ENCODE measurements at regions not wholly inside any gene's neighbourhood (a gene's known extent, or its start where the extent isn't known, plus 50 kb on each side); places are given as distances from the start of the nearest gene placed in this dataset.

DNA sequence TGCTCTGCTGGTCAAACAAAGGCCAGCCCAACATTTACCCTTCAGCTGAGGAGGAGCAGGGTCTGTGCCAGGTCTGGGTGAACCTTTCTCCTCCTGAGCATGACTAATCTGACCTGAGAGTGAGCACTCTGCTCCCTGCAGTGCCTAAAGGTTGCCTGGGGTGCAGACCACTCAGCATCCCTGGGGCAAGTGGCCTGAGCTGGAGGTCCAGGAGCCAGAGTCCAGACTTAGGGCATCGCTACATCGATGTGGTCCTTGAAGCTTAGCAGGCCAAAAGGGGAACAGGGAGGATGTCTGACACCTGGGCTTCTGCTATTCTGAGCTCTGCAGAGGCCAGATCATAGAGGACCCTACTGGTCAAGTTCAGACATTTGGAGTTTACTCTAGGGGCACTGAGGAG, 119.1 kb downstream of the FAM43A start:
- DNase-seq (no peak), ATAC-seq (no peak)
- Histone ChIP-seq H3K4me1 (ENCODE audit: control insufficient read depth, insufficient read depth, low read length) (no peaks in the 10 kb centered on the region), H3K4me3 (ENCODE audit: low read length) (no peak overlapping the region), H3K27ac (ENCODE audit: low read length) (no peak overlapping the region), H3K27me3 (ENCODE audit: control insufficient read depth, insufficient read depth) (no peaks in the 10 kb centered on the region), H3K9me3 (ENCODE audit: control insufficient read depth, low read length) (no peaks in the 10 kb centered on the region)
- intact Hi-C loops (cut with DNase I): no loop called here
- 93% methylated on average over 2 of the region's 2 CpGs for WGBS

DNA sequence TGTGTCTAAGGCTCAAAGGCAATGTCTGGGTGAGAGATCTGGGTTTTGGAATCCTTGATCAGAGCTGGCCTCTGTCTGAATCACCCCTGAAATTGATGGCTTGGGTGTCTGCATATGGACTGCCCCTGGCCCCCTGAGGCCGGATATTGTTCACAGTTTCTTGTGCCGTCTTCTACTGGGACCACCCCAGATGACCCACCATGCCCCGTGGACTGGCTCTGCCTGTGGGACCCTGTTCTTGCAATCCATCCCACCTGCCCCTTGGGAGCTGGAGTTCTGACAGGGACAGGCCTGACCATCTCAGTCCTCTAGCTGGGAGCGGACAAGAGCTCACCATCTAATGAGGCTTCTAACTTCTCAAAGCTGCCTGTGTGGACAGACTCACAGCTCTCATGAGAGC, 119.9 kb downstream of the FAM43A start:
- no peak for ATAC-seq
- Histone ChIP-seq H3K27ac (ENCODE audit: low read length) (no peak overlapping the region), H3K4me1 (ENCODE audit: control insufficient read depth, insufficient read depth, low read length) (no peaks in the 10 kb centered on the region), H3K4me3 (ENCODE audit: low read length) (no peak overlapping the region), H3K27me3 (ENCODE audit: control insufficient read depth, insufficient read depth) (no peaks in the 10 kb centered on the region), H3K9me3 (ENCODE audit: control insufficient read depth, low read length) (no peaks in the 10 kb centered on the region)
- DNase-seq: no peak
- 82% methylated on average over 4 of the region's 4 CpGs for WGBS
- intact Hi-C loops (cut with DNase I): no loop called here

- no peak overlapping the region for H3K4me3 ChIP-seq (ENCODE audit: low read length)
- 80% methylated on average over 10 of the region's 10 CpGs for WGBS
- H3K27me3 ChIP-seq (ENCODE audit: control insufficient read depth, insufficient read depth): no peaks in the 10 kb centered on the region
- no peak overlapping the region for H3K27ac ChIP-seq (ENCODE audit: low read length)
- DNase-seq: no peak
- H3K9me3 ChIP-seq (ENCODE audit: control insufficient read depth, low read length): no peaks in the 10 kb centered on the region
- intact Hi-C loops (cut with DNase I): no loop called here
- H3K4me1 ChIP-seq (ENCODE audit: control insufficient read depth, insufficient read depth, low read length): no peaks in the 10 kb centered on the region
- ATAC-seq: no peak
Observed at GRCh38 chr3:194806991-194807630, 121.4 kb downstream of the FAM43A start.

GRCh38 chr3:194808640-194809097, 123.0 kb downstream of the FAM43A start:
- 83% methylated on average over 3 of the region's 3 CpGs for whole genome bisulfite sequencing
- ATAC-seq: peak in 1 of 2 donors; percentile 17
- intact Hi-C loops (cut with DNase I): no loop called here

DNA sequence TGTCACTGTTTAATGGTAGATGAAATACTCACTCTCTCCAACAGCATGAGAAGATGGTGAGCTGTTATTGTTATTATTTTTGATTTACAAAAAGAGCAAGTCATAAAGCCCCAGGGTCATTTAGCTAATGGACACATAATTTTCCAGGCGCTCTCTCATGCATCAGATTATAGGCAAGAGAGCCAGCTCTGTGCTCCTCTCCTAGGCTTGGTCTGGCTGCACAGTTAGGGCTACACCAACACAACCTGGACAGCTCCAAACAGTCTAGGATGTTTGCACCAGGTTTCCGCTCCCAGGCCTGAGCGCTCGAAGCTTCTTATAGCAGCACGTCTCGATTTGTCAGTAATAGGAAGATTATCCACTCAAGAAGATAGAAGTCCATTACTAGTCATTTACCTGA, 123.7 kb downstream of the FAM43A start:
- Histone ChIP-seq H3K27ac (ENCODE audit: low read length) (no peak overlapping the region), H3K4me1 (ENCODE audit: control insufficient read depth, insufficient read depth, low read length) (peaks cover 2% of the 10 kb centered on the region), H3K27me3 (ENCODE audit: control insufficient read depth, insufficient read depth) (no peaks in the 10 kb centered on the region), H3K9me3 (ENCODE audit: control insufficient read depth, low read length) (no peaks in the 10 kb centered on the region), H3K4me3 (ENCODE audit: low read length) (no peak overlapping the region)
- intact Hi-C loops (cut with DNase I): no loop called here
- DNase-seq (no peak), ATAC-seq (no peak)
- 96% methylated on average over 6 of the region's 6 CpGs for whole genome bisulfite sequencing

More at GRCh38 chr3:194808640-194809097, 123.0 kb downstream of the FAM43A start:
- no peak overlapping the region for H3K27ac ChIP-seq (ENCODE audit: low read length)
- no peaks in the 10 kb centered on the region for H3K4me1 ChIP-seq (ENCODE audit: control insufficient read depth, insufficient read depth, low read length)
- no peak for DNase-seq
- H3K4me3 ChIP-seq (ENCODE audit: low read length): no peak overlapping the region
- H3K9me3 ChIP-seq (ENCODE audit: control insufficient read depth, low read length): no peaks in the 10 kb centered on the region
- H3K27me3 ChIP-seq (ENCODE audit: control insufficient read depth, insufficient read depth): no peaks in the 10 kb centered on the region

GRCh38 chr3:194810076-194810475, 124.4 kb downstream of the FAM43A start:
- 81% methylated on average over 4 of the region's 4 CpGs for WGBS
- intact Hi-C loops (cut with DNase I): no loop called here
- no peak for ATAC-seq

DNA sequence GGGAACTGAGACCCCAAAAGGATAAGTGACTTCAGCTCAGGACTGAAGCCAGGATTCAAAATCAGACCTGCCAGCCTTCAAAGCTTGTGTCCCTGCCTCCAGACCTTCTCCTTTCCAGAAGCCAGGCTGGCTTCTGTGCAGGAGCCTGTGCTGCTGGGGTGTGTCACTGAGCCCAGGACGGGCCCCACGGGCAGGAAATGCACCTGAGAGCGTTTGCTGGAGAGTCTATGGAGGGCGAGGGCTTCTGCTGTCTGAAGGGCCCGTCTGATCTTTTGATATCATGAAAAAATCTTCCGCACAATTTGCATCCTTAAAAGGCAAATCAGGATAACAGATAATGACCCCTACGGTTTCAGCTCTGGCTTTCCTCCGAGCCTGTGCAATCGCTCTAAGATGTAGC, 125.4 kb downstream of the FAM43A start:
- WGBS: 82% methylated on average over 9 of the region's 9 CpGs
- ATAC-seq (no peak), DNase-seq (no peak)
- Histone ChIP-seq H3K9me3 (ENCODE audit: control insufficient read depth, low read length) (no peaks in the 10 kb centered on the region), H3K4me1 (ENCODE audit: control insufficient read depth, insufficient read depth, low read length) (peaks cover 2% of the 10 kb centered on the region), H3K27ac (ENCODE audit: low read length) (no peak overlapping the region), H3K4me3 (ENCODE audit: low read length) (no peak overlapping the region), H3K27me3 (ENCODE audit: control insufficient read depth, insufficient read depth) (no peaks in the 10 kb centered on the region)
- intact Hi-C loops (cut with DNase I): no loop called here

More at GRCh38 chr3:194810076-194810475, 124.4 kb downstream of the FAM43A start:
- H3K27ac ChIP-seq (ENCODE audit: low read length): no peak overlapping the region
- peaks cover 2% of the 10 kb centered on the region for H3K4me1 ChIP-seq (ENCODE audit: control insufficient read depth, insufficient read depth, low read length)
- H3K9me3 ChIP-seq (ENCODE audit: control insufficient read depth, low read length): no peaks in the 10 kb centered on the region
- no peaks in the 10 kb centered on the region for H3K27me3 ChIP-seq (ENCODE audit: control insufficient read depth, insufficient read depth)
- no peak overlapping the region for H3K4me3 ChIP-seq (ENCODE audit: low read length)
- no peak for DNase-seq

DNA sequence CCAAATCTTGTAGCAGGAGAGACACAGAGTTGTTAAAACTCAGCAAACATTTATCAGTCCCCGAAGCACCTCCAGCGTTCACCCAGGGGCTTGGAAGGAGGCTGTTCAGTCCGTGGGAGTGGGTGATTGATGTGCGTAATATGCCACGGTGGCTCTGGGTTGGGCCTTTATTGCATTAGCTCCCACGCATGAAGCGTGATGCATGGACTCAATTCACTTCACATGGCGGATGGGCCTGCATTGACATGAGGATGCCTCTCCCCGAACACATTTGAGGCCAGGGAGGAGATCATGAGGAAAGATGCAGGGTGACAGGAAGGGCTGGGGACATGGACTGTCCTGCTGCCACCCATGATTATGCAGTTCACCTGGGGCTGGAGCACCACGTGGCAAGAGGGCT, 126.5 kb downstream of the FAM43A start:
- ATAC-seq (no peak), DNase-seq (no peak)
- Histone ChIP-seq H3K27ac (ENCODE audit: low read length) (no peak overlapping the region), H3K4me3 (ENCODE audit: low read length) (no peak overlapping the region), H3K27me3 (ENCODE audit: control insufficient read depth, insufficient read depth) (no peaks in the 10 kb centered on the region), H3K9me3 (ENCODE audit: control insufficient read depth, low read length) (no peaks in the 10 kb centered on the region), H3K4me1 (ENCODE audit: control insufficient read depth, insufficient read depth, low read length) (peaks cover 2% of the 10 kb centered on the region)
- intact Hi-C loops (cut with DNase I): no loop called here
- WGBS: 93% methylated on average over 10 of the region's 10 CpGs

- ATAC-seq (peak in 1 of 2 donors; percentile 47), DNase-seq (no peak)
- H3K4me3 ChIP-seq (ENCODE audit: low read length): no peak overlapping the region
- H3K27me3 ChIP-seq (ENCODE audit: control insufficient read depth, insufficient read depth): no peaks in the 10 kb centered on the region
- H3K27ac ChIP-seq (ENCODE audit: low read length): no peak overlapping the region
- 63% methylated on average over 5 of the region's 5 CpGs for WGBS
- intact Hi-C loops (cut with DNase I): no loop called here
- H3K4me1 ChIP-seq (ENCODE audit: control insufficient read depth, insufficient read depth, low read length): peaks cover 2% of the 10 kb centered on the region
- no peaks in the 10 kb centered on the region for H3K9me3 ChIP-seq (ENCODE audit: control insufficient read depth, low read length)
Observed at GRCh38 chr3:194814878-194815357, 129.2 kb downstream of the FAM43A start.

DNA sequence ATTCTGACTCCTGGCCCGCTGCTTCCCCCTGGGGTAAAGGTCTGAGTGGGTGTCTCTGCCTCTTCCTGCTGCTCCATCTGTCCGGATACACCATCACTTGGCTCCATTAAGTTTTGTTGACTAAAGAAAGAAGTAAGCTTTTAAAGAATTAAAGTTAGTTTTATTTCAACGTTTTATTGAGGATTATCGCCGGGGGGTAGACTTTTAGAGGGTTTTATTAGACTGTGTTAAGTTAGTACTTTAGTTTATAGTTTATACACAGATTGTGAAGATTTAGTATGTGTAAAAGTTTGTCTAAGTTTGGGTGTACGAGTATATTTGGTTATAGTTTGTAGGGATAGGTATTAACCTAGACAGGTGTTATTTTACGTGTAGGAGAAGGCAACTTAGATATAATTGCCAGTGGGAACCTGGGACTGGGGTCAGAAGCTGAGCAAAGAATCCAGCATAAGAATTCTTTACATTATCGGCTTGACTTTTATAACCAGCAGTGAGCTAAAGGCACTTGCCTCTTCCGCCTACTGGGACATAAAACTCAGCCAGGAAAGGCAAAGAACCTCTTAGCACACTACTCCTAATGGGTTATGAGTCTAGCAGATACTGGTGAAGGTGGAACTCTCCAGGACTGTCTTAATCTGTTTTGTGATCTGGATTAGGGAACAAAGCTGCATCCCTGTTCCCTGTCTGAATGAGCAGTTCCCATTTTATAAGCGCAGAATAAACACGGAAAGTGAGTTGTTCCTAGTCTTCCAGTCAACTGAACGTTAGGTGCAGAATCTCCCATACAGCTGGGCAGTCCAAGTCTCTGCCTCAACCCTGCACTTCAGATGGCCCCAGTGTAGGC, 131.3 kb downstream of the FAM43A start:
- Histone ChIP-seq H3K27me3 (ENCODE audit: control insufficient read depth, insufficient read depth) (no peaks in the 10 kb centered on the region), H3K27ac (ENCODE audit: low read length) (no peak overlapping the region), H3K4me3 (ENCODE audit: low read length) (no peak overlapping the region), H3K9me3 (ENCODE audit: control insufficient read depth, low read length) (no peaks in the 10 kb centered on the region), H3K4me1 (ENCODE audit: control insufficient read depth, insufficient read depth, low read length) (peaks cover 2% of the 10 kb centered on the region)
- WGBS: 89% methylated on average over 12 of the region's 12 CpGs
- intact Hi-C loops (cut with DNase I): no loop called here
- no peak for ATAC-seq
- no peak for DNase-seq

DNA sequence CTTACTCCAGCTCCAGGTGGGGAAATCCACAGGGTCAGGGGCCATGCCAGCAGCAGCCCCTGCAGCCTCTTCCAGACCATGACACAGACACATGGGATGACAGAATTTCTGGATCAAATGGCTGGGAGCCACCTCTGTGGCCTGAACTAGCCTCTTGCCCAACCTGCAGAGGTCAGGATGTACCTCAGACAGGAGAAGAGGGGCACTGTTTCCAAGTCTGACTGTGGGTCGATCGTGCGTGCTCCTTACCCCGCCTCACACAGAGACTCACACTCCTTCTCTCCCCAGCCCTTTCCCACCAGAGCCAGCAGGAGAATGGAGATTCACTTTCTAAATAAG, 131.9 kb downstream of the FAM43A start:
- H3K27ac ChIP-seq (ENCODE audit: low read length): no peak overlapping the region
- no peak overlapping the region for H3K4me3 ChIP-seq (ENCODE audit: low read length)
- WGBS: 65% methylated on average over 4 of the region's 4 CpGs
- intact Hi-C loops (cut with DNase I): no loop called here
- peaks cover 2% of the 10 kb centered on the region for H3K4me1 ChIP-seq (ENCODE audit: control insufficient read depth, insufficient read depth, low read length)
- ATAC-seq (peak in 1 of 2 donors; percentile 9), DNase-seq (no peak)
- H3K9me3 ChIP-seq (ENCODE audit: control insufficient read depth, low read length): no peaks in the 10 kb centered on the region
- no peaks in the 10 kb centered on the region for H3K27me3 ChIP-seq (ENCODE audit: control insufficient read depth, insufficient read depth)
